HG03460 (cell line): ENCODE measurements at regions not wholly inside any gene's neighbourhood (a gene's known extent, or its start where the extent isn't known, plus 50 kb on each side); places are given as distances from the start of the nearest gene placed in this dataset.
"Not testable (repeated sequence)": the region's sequence is repeated elsewhere in the genome, so short reads cannot be mapped to it uniquely, and the experiment has no call there.

ENCODE experiments used
- ATAC-seq: cut with Tn5 transposase; IDR thresholded peaks from one replicate; pipeline ENCODE4 v1.9.1; 2021; ENCODE audit not compliant: unreplicated experiment

GRCh38 chrX:121635141-121635540 is 587.7 kb downstream of the GLUD2 start:
- ATAC-seq = no peak

DNA sequence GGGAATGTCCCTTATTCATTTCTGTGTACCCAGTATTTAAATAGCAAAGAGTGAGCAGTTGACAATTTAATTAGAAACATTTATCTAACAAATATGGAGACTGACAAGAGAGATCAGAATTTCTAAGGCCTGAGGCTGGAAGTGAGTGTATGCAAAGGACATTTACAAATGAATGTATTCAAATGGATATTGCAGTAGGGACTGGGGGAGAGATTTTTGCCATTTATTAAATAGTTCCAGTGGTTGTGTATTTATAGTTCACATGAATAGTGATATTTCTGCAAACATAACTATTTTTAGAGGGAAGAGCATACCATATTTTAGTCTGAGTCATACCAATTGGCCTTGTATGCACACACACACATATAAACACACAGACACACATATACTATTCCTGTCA is 592.4 kb downstream of the GLUD2 start:
- ATAC-seq = no peak

DNA sequence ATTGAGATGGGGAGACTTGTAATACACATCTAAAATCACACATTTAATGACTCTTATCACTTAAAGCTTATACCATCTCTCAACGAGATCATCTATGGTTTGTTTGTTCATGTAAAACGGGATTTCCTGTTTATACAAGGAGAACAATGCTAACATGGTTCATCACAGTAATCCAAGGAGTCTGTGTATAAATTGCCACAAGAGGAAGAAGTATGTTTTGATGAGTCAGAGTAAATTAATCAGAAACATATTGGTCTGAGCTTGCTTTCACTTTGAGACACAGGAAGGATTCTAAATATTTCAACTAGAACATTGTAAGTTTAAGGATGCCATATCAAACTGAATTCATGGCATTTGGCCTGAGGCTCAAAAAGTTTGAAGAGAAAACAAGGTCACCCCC is 594.1 kb downstream of the GLUD2 start:
- ATAC-seq = no peak

- no peak for ATAC-seq
Observed at GRCh38 chrX:121642415-121642814, 595.0 kb downstream of the GLUD2 start.

- no peak for ATAC-seq
Observed at GRCh38 chrX:121649417-121649816, 602.0 kb downstream of the GLUD2 start.

DNA sequence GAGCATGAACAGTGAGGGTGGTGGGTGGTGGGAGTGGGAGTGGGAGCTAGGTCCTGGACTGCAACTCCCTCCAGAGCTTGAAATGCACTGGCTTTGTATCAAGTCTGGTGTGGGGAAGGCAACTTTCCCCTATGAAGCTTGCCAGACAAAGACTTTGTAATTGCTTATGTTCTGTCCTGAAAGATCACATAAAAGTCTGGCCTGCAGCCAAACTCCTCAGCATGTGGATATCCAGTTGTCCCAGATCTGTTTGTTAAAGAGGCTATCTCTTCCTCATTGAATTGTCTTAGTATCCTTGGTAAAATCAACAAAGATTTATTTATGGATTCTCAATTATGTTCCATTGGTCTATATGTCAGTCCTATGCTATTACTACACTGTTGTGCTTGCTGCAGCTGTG is 607.9 kb downstream of the GLUD2 start:
- no peak for ATAC-seq

DNA sequence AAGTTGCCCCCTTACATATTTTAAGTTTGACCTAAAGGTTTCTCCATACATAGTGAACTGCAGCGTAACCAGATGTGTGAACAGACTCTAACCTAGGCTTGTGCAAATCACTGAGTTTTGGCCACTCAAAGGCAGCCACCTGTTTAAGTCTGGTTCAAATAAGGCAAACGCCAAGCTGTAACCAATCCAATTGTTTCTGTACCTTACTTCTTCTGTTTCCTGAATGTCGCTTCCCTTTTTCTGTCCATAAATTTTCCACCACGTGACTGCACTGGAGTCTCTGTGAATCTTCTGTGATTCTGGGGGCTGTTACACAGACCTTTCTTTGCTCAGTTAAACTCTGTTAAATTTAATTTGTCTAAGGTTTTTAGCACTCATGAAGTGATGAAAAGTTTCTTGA is 618.8 kb downstream of the GLUD2 start:
- ATAC-seq = no peak

DNA sequence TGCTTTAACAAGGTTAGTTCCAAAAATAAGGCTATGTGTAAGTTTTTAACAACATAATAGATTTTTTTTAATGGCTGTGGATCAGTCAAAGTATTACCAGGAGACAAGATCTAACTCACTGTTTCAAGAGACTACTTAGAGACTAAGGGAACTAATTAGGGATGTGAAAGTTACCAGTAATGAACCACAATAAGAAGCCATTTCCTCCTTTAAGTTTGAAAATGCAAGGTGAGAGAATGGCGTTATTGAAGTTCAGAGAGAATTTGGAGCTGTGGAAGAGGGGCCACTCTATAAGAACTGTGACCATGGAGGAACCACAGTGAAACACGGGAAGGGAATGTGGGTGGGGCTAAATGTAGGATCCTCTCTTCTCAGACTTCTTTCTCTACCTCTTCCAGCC is 624.2 kb downstream of the GLUD2 start:
- no peak for ATAC-seq

DNA sequence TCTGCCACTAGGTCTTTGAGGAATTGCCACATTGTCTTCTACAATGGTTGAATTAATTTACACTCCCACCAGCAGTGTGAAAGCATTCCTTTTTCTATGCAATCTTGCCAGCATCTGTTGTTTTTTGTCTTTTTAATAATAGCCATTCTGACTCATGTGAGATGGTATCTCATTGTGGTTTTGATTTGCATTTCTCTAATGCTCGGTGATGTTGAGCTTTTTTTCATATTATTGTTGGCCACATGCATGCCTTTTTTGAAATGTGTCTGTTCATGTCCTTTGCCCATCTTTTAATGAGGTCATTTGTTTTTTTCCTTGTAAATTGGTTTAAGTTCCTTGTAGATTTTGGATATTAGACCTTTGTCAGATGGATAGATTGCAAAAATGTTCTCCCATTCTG is 661.8 kb downstream of the GLUD2 start:
- ATAC-seq = not testable (repeated sequence)

DNA sequence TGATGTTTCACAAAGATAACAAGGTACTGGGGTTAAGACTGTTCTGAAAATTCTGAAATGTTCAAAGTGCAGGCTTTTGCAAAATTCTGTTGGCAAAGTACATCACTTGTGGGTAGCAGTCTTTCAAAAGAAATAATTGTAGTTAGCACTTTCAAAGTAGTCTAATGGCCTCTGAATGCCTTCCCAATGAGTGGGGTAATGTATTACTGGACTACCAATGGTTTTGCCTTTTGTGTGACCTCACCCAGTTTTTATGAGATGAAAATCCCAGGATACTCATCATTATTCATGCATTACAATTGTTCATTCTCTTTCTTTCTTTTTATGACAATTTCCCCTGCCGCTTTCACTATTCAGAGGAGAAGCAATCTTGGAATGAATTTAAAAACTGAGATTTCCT is 686.1 kb downstream of the GLUD2 start:
- no peak for ATAC-seq

GRCh38 chrX:121746105-121746504 is 698.7 kb downstream of the GLUD2 start:
- ATAC-seq = no peak

- ATAC-seq = not testable (repeated sequence)
Observed at GRCh38 chrX:121753602-121754001, 706.2 kb downstream of the GLUD2 start.

- ATAC-seq = no peak
Observed at GRCh38 chrX:121754301-121754700, 706.9 kb downstream of the GLUD2 start.

- ATAC-seq = no peak
Observed at GRCh38 chrX:121755541-121755940, 708.1 kb downstream of the GLUD2 start.

GRCh38 chrX:121761845-121762244 is 714.4 kb downstream of the GLUD2 start:
- ATAC-seq = no peak

DNA sequence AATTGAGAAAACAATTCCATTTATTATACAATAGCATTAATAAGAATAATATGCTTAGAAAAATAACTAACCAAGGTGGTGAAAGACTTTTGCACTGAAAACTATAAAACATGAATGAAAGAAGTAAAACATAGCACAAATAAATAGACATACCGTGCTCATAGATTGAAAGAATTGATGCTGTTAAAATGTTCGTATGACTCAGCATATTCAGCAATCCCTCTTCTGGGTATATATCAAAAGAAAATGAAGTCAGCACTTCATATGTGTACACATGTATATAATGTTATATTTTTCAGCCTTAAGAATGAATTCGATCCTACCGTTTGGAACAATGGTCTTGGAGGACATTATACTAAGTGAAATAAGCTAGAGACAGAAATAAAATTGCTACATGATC is 716.3 kb downstream of the GLUD2 start:
- no peak for ATAC-seq

DNA sequence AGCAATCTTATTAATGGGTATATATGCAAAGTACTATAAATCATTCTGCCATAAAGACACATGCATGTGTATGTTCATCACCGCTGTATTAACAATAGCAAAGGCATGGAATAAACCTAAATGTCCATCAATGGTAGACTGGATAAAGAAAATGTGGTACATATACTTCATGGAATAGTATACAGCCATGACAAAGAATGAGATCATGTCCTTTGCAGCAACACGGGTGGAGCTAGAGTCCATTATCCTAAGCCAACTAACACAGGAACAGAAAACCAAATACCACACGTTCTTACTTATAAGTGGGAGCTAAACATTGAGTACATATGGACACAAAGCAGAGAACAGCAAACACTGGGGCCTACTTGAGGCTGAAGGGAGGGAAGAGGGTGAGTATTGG is 720.8 kb downstream of the GLUD2 start:
- ATAC-seq = not testable (repeated sequence)

DNA sequence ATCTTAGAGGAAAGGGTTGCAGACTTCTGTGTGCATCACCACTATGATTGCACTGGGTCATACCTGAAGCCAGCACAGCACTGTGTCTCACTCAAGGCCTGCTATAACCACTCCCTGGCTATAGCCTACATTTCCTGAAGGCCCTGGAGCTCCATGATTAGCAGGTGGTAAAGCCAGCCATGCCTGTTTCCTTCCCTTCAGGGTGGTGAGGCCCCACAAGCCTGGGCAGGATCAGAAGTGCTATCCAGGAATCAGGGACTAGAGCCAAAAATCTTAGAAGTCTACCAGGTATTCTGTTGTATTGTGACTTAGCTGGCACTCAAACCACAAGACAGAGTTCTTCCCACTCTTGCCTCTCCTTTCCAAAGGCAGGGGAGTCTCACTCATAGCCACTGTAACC is 734.6 kb downstream of the GLUD2 start:
- no peak for ATAC-seq

DNA sequence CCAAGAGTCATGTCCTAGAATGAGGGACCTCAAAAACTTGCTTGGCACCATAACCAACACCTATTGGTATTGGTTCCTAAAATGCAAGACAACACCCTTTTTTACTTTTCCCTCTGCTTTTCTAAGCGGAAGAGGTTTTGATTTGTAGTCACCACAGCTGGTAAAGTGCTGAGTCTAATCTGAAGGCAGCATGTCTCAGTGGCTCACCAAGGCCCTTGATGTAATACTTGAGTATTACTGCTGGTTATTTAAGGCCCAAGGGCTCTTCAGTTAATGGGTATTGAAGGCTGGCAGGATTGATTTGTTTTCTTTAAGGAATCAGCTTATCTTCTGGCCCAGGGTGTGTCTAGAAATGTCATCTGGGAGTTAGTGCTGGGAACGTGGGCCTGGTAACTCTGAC is 735.1 kb downstream of the GLUD2 start:
- ATAC-seq = no peak

DNA sequence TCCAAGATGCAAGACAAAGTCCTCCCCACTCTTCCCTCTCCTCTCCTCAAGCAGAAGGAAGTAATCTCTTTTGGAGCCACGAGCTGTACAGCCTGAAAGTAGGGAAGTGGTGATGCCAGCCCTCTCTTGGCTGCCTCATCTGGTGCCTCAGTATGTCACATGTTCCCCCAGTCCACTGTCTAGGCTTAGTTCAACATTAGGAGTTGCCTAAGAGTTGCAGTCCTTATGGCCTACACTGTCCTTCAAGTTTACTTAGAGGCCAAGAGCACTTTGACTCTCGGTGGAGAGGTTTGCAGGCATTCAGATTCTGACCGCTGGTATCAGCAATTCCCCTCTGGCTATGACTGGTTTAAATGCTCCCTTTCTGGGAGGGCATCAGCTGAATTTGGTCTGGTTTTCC is 735.6 kb downstream of the GLUD2 start:
- ATAC-seq = no peak

DNA sequence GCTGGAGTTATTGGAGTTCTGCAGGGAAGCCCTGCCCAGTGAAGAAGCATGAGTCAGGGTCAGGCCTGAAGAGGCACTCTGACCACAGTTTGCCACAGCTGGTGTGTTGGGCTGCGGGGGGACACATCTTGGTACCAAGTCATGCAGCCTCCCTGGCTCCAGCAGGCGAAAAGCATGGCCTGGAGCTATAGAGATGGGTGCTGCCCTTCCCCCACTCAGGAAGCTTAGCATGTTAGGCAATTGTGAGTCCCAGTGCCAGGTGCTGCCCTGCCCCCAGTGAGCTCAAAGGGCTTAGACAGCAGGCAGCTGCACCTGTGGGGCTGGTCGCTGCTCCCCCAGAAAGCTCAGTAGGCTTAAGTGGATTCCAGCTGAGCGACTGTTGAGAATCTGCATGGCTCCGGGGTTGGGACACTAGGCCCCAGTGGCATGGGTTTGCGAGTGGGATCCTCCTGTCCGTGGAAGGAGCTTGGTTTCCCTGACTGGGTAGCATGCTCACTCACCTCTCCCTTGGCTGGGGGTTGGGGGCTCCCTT is 755.5 kb downstream of the GLUD2 start:
- ATAC-seq = no peak

DNA sequence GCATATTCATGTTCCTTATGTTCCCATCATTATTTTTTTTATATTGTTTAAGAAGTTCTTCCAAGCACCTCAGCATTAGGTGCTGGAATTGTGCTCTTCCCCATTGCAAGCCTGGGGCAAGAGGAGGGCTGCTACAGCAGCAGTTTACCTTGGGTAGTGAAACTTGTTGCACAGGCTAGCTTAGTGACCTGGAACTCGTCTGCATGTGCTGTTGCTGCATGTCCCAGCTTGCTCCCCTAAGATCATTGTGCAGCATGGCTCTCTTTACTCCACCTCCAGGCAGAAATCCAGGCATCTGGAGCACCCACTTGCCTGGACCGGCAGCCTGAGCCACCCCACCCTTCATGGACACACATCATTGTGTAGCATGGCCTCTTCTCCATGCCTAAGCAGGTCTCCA is 776.0 kb downstream of the GLUD2 start:
- no peak for ATAC-seq

DNA sequence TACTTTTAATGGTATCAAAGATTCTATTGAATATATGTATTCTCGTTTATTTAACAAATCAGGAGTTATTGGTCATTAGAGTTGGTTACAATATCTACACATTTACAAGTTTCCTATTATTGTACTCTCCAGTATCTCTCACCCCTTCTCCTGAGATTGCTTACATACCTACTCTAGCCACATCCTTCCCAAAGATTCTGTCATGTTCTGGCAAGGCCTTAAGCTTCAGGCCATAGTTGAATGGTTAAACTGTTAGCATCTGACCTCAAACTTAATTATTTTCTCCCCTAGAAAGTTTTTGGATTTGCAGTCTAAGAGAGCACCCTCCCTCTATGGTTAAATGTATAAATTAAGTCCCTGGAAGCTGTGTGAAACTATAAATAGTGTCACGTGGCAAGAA is 784.2 kb downstream of the GLUD2 start:
- ATAC-seq = no peak

- no peak for ATAC-seq
Observed at GRCh38 chrX:121832446-121832845, 785.0 kb downstream of the GLUD2 start.
